Endodermal cell (in vitro differentiated cells): ENCODE measurements at regions not wholly inside any gene's neighbourhood (a gene's known extent, or its start where the extent isn't known, plus 50 kb on each side); places are given as distances from the start of the nearest gene placed in this dataset.

Source experiments
- DNase-seq: peaks from one replicate; pipeline ENCODE4 v3.0.0-alpha.2; 2017
- H3K27ac ChIP-seq: 2 replicates; pipeline ENCODE4 v1.5.1; 2013; ENCODE audit warnings: mild to moderate bottlenecking, low read depth, low read length, moderate library complexity
- H3K27me3 ChIP-seq: 2 replicates; pipeline ENCODE4 v1.6.1; 2013; ENCODE audit warnings: mild to moderate bottlenecking, low read length, moderate library complexity; ENCODE audit not compliant: insufficient read depth, control insufficient read depth, poor library complexity, severe bottlenecking
- H3K36me3 ChIP-seq: 2 replicates; pipeline ENCODE4 v1.7.0; 2013; ENCODE audit warnings: mild to moderate bottlenecking, low read length, moderate library complexity; ENCODE audit not compliant: control insufficient read depth, insufficient read depth
- H3K4me1 ChIP-seq: one replicate; pipeline ENCODE4 v1.7.0; 2013; ENCODE audit warnings: low read length; ENCODE audit not compliant: control insufficient read depth, insufficient read depth
- H3K4me3 ChIP-seq: 2 replicates; pipeline ENCODE4 v1.5.1; 2013; ENCODE audit warnings: mild to moderate bottlenecking, low read length, moderate library complexity
- H3K9ac ChIP-seq: 2 replicates; pipeline ENCODE4 v1.6.1; 2013; ENCODE audit warnings: mild to moderate bottlenecking, low read length, moderate library complexity; ENCODE audit not compliant: poor library complexity, severe bottlenecking; ENCODE audit errors: extremely low read depth
- H3K9me3 ChIP-seq: 2 replicates; pipeline ENCODE4 v1.6.1; 2013; ENCODE audit warnings: mild to moderate bottlenecking, low read length, moderate library complexity; ENCODE audit not compliant: control insufficient read depth
- H3K27ac Mint-ChIP-seq: 2 replicates; pipeline ENCODE4 v1.8.0; 2020; ENCODE audit warnings: mixed read lengths
- H3K27me3 Mint-ChIP-seq: 2 replicates; pipeline ENCODE4 v1.8.0; 2021; ENCODE audit warnings: mild to moderate bottlenecking, mixed read lengths; ENCODE audit not compliant: insufficient read depth
- H3K36me3 Mint-ChIP-seq: 2 replicates; pipeline ENCODE4 v1.8.0; 2020; ENCODE audit warnings: low read depth, mixed read lengths
- H3K4me1 Mint-ChIP-seq: 2 replicates; pipeline ENCODE4 v1.8.0; 2020; ENCODE audit warnings: mixed read lengths
- H3K4me3 Mint-ChIP-seq: 2 replicates; pipeline ENCODE4 v1.8.0; 2020; ENCODE audit warnings: mild to moderate bottlenecking, moderate library complexity, mixed read lengths
- H3K9me3 Mint-ChIP-seq: 2 replicates; pipeline ENCODE4 v1.8.0; 2020; ENCODE audit warnings: mild to moderate bottlenecking, mixed read lengths
- CTCF ChIP-seq: fragments of 200-600 bp; sonication (generic); conservative IDR thresholded peaks from 2 replicates; pipeline ENCODE4 v1.5.0; 2021; ENCODE audit warnings: antibody characterized with exemption, mild to moderate bottlenecking
- WGBS, 2 experiments: methylation state at CpG; one replicate each; pipeline versions ENCODE4 v1.1.5 to v1.1.7; 2013; ENCODE audit warnings: missing lambda C conversion rate in 2 of 2, mixed read lengths in 1 of 2; ENCODE audit not compliant: insufficient coverage in 1 of 2, insufficient read length in 1 of 2; 5-methylcytosine and 5-hydroxymethylcytosine counted together

GRCh38 chr9:11749396-11749795 is 943.8 kb upstream of the TYRP1 start:
- Mint-ChIP-seq H3K27me3 (no peaks in the 10 kb centered on the region), H3K9me3 (no peaks in the 10 kb centered on the region), H3K36me3 (no peaks in the 10 kb centered on the region), H3K4me3 (no peak overlapping the region), H3K4me1 (peaks cover 23% of the 10 kb centered on the region), H3K27ac (no peak overlapping the region)
- H3K27me3 ChIP-seq, result peaks cover 12% of the 10 kb centered on the region
- TF ChIP-seq CTCF, result no peak
- WGBS, 2 experiments, result 46% methylated on average over 2 of the region's 2 CpGs; no CpG with 5 or more reads in 1 of the 2 experiments
- H3K4me3 ChIP-seq, result no peak overlapping the region
- no peak overlapping the region for H3K9ac ChIP-seq
- H3K4me1 ChIP-seq, result peaks cover 8% of the 10 kb centered on the region
- no peaks in the 10 kb centered on the region for H3K9me3 ChIP-seq
- peak; percentile 49 for DNase-seq
- no peak overlapping the region for H3K27ac ChIP-seq
- no peaks in the 10 kb centered on the region for H3K36me3 ChIP-seq

- DNase-seq, result no peak
- no peak for TF ChIP-seq CTCF
- H3K36me3 ChIP-seq, result no peaks in the 10 kb centered on the region
- no peak overlapping the region for H3K4me3 ChIP-seq
- no peaks in the 10 kb centered on the region for H3K4me1 ChIP-seq
- Mint-ChIP-seq H3K9me3 (no peaks in the 10 kb centered on the region), H3K4me1 (peaks cover 9% of the 10 kb centered on the region), H3K27me3 (no peaks in the 10 kb centered on the region), H3K36me3 (no peaks in the 10 kb centered on the region), H3K27ac (no peak overlapping the region), H3K4me3 (no peak overlapping the region)
- no peaks in the 10 kb centered on the region for H3K9me3 ChIP-seq
- H3K27me3 ChIP-seq, result no peaks in the 10 kb centered on the region
- H3K27ac ChIP-seq, result no peak overlapping the region
- H3K9ac ChIP-seq, result no peak overlapping the region
These were observed 937.2 kb upstream of the TYRP1 start for GRCh38 chr9:11755951-11756350.

- Mint-ChIP-seq H3K9me3 (no peaks in the 10 kb centered on the region), H3K27me3 (no peaks in the 10 kb centered on the region)
- 90 to 100% methylated on average over 2 to 3 of the region's 3 CpGs for WGBS, 2 experiments
These were observed 935.8 kb upstream of the TYRP1 start for GRCh38 chr9:11757408-11757807.

More at GRCh38 chr9:11757408-11757807, 935.8 kb upstream of the TYRP1 start:
- Histone ChIP-seq H3K27me3 (no peaks in the 10 kb centered on the region), H3K9ac (no peak overlapping the region), H3K4me3 (no peak overlapping the region), H3K9me3 (no peaks in the 10 kb centered on the region), H3K36me3 (no peaks in the 10 kb centered on the region), H3K27ac (no peak overlapping the region), H3K4me1 (no peaks in the 10 kb centered on the region)
- no peak for DNase-seq
- TF ChIP-seq CTCF, result no peak
- Mint-ChIP-seq H3K27ac (no peak overlapping the region), H3K36me3 (no peaks in the 10 kb centered on the region), H3K4me3 (no peak overlapping the region), H3K4me1 (peaks cover 4% of the 10 kb centered on the region)
